ENCODE measurements at regions not wholly inside any gene's neighbourhood (a gene's known extent, or its start where the extent isn't known, plus 50 kb on each side); places are given as distances from the start of the nearest gene placed in this dataset.

DNA sequence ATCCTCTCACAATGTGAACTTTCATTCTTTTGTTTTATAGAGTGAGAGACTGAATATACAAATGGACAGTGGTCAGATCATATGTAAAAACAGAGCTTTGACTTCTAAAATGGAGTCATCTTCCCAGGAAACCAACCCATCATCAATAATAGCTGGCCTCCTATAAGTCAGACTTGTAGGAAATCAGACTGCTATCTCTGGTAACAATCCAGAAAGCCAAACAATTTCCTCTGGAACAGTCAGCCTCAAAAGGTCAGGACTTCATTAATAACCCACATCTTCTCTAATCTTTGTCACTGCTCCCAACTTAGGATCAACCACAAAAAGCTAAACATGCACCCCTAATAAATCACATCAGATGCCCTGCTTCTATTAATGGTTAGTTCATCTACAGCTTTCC, 227.9 kb upstream of the G2E3 start:
- DNase-seq (ENCODE audit: low spot score), result no peak
- TF ChIP-seq, protein P1, sequence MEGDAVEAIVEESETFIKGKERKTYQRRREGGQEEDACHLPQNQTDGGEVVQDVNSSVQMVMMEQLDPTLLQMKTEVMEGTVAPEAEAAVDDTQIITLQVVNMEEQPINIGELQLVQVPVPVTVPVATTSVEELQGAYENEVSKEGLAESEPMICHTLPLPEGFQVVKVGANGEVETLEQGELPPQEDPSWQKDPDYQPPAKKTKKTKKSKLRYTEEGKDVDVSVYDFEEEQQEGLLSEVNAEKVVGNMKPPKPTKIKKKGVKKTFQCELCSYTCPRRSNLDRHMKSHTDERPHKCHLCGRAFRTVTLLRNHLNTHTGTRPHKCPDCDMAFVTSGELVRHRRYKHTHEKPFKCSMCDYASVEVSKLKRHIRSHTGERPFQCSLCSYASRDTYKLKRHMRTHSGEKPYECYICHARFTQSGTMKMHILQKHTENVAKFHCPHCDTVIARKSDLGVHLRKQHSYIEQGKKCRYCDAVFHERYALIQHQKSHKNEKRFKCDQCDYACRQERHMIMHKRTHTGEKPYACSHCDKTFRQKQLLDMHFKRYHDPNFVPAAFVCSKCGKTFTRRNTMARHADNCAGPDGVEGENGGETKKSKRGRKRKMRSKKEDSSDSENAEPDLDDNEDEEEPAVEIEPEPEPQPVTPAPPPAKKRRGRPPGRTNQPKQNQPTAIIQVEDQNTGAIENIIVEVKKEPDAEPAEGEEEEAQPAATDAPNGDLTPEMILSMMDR (IDR thresholded peaks at IDR 0.05), result no peak
- Histone ChIP-seq H3K27ac (no peak overlapping the region), H3K4me3 (no peak overlapping the region)

DNA sequence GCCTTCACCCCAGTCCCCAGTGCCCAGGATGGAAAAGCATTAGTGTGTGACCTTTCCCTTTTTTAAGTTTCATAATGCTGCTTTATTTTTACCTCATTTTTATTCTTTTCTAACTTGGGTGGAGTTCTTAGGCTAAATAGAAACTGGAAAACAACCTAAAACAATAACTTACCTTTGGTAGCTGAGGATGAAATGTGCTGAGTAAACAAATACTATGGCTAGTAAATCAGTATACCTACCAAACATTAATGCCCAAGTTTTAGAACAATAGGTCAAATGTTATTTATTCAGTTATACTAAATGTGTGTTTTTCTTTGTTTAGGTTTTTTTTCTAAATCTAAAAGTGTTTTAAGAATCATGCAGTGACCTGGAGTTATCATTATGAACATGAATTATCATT, 226.6 kb upstream of the G2E3 start:
- Histone ChIP-seq H3K4me3 (no peak overlapping the region), H3K27ac (no peak overlapping the region)
- DNase-seq (ENCODE audit: low spot score), result no peak
- TF ChIP-seq, protein P1 (IDR thresholded peaks at IDR 0.05), result no peak

- TF ChIP-seq, protein P1 (IDR thresholded peaks at IDR 0.05), result no peak
- H3K27ac ChIP-seq, result no peak overlapping the region
- no peak overlapping the region for H3K4me3 ChIP-seq
- DNase-seq (ENCODE audit: low spot score), result no peak
These were observed 225.0 kb upstream of the G2E3 start for GRCh38 chr14:30333934-30334333.

DNA sequence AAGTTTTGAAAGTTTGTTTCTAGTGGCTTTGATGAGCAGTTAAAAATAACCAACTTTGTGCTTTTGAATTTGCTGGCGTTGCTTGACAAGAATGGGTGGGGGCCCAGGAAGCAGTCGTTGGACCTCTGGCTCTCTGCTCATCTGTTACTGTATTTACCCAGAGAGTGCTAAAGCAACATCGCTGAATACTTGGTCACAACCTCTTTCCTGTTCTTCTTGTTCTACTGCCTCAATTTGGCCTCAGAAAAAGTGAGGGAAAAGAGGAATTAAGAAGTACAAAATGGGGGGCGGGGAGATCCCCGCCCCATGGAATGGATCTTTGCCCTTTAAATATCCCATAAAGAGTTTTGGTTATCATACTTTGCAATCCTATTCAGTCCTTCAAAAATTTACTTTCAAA, 221.5 kb upstream of the G2E3 start:
- Histone ChIP-seq H3K4me3 (no peak overlapping the region), H3K27ac (no peak overlapping the region)
- no peak for DNase-seq (ENCODE audit: low spot score)
- TF ChIP-seq, protein P1 (IDR thresholded peaks at IDR 0.05), result no peak

- TF ChIP-seq, protein P1 (IDR thresholded peaks at IDR 0.05), result no peak
- DNase-seq (ENCODE audit: low spot score), result no peak
These were observed 219.6 kb upstream of the G2E3 start for GRCh38 chr14:30339311-30339901.

DNA sequence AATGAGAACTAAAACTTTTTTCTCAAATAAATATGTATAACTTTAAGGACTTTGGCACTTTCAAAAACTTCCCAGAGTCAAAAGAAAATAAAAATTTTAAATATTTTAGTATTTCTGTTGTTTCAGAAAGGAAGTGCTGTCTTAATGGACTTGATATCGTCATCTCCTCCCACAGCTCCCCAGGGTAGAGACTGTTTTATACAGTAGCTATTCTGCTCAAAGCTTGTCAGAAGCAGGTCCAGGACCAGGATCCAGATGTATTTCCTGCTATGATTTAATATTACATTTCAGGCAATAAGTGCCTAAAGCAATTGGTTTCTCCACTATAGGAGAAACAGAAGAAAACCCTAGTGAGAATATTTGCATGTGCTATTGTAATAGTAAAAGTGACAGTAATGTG, 218.5 kb upstream of the G2E3 start:
- Histone ChIP-seq H3K27ac (no peak overlapping the region), H3K4me3 (no peak overlapping the region)
- no peak for DNase-seq (ENCODE audit: low spot score)
- TF ChIP-seq, protein P1 (IDR thresholded peaks at IDR 0.05), result no peak

More at GRCh38 chr14:30339311-30339901, 219.6 kb upstream of the G2E3 start:
- Histone ChIP-seq H3K27ac (no peak overlapping the region), H3K4me3 (no peak overlapping the region)

- no peak overlapping the region for H3K27ac ChIP-seq
- no peak overlapping the region for H3K4me3 ChIP-seq
- DNase-seq (ENCODE audit: low spot score), result no peak
- TF ChIP-seq, protein P1 (IDR thresholded peaks at IDR 0.05), result no peak
These were observed 213.4 kb upstream of the G2E3 start for GRCh38 chr14:30345511-30345910.
